SW480 (cell line): ENCODE measurements at regions not wholly inside any gene's neighbourhood (a gene's known extent, or its start where the extent isn't known, plus 50 kb on each side); places are given as distances from the start of the nearest gene placed in this dataset.

Experiments
- DNase-seq: peaks from one replicate; pipeline ENCODE4 v3.0.0-alpha.2; 2016; ENCODE audit warnings: low spot score

GRCh38 chr15:31473385-31474058 is 146.9 kb downstream of the KLF13 start:
- no peak for DNase-seq

- DNase-seq: no peak
Observed at GRCh38 chr15:31474059-31474868, 147.6 kb downstream of the KLF13 start.

GRCh38 chr15:31476236-31476810 is 149.7 kb downstream of the KLF13 start:
- no peak for DNase-seq

GRCh38 chr15:31476866-31477265 is 150.2 kb downstream of the KLF13 start:
- no peak for DNase-seq

GRCh38 chr15:31477301-31477700 is 150.7 kb downstream of the KLF13 start:
- DNase-seq: no peak

- no peak for DNase-seq
Observed at GRCh38 chr15:31477851-31478701, 151.4 kb downstream of the KLF13 start.

- DNase-seq: no peak
Observed at GRCh38 chr15:31478702-31479221, 152.1 kb downstream of the KLF13 start.

GRCh38 chr15:31480356-31481025 is 153.9 kb downstream of the KLF13 start:
- DNase-seq: no peak

GRCh38 chr15:31481142-31481541 is 154.5 kb downstream of the KLF13 start:
- DNase-seq: no peak

GRCh38 chr15:31482122-31482922 is 155.7 kb downstream of the KLF13 start:
- no peak for DNase-seq

GRCh38 chr15:31483053-31483985 is 156.7 kb downstream of the KLF13 start:
- no peak for DNase-seq

- DNase-seq: no peak
Observed at GRCh38 chr15:31483986-31484951, 157.6 kb downstream of the KLF13 start.

- DNase-seq: no peak
Observed at GRCh38 chr15:31484986-31485385, 158.4 kb downstream of the KLF13 start.

GRCh38 chr15:31485431-31485830 is 158.8 kb downstream of the KLF13 start:
- DNase-seq: no peak

GRCh38 chr15:31485911-31486461 is 159.4 kb downstream of the KLF13 start:
- no peak for DNase-seq

GRCh38 chr15:31486506-31486905 is 159.9 kb downstream of the KLF13 start:
- DNase-seq: no peak

GRCh38 chr15:31486906-31487695 is 160.5 kb downstream of the KLF13 start:
- DNase-seq: no peak
